Esophagus squamous epithelium (tissue), 4 donors: ENCODE measurements at regions not wholly inside any gene's neighbourhood (a gene's known extent, or its start where the extent isn't known, plus 50 kb on each side); places are given as distances from the start of the nearest gene placed in this dataset.

ENCODE experiments used
- CTCF ChIP-seq, 6 experiments: fragments of 450-650 bp in 4 of 6; fragments of 200-600 bp in 2 of 6; sonication (generic) in 2 of 6; IDR thresholded peaks; one replicate each; pipeline ENCODE4 v1.5.1; 2016 to 2019; ENCODE audit warnings: antibody characterized with exemption in 6 of 6, mild to moderate bottlenecking in 4 of 6, moderate library complexity in 4 of 6
- POLR2A ChIP-seq, 4 donors: fragments of 450-650 bp; IDR thresholded peaks; one replicate each; pipeline ENCODE4 v1.6.1; 2017; ENCODE audit warnings: antibody characterized with exemption in 4 of 4, mild to moderate bottlenecking in 4 of 4, moderate library complexity in 3 of 4

- TF ChIP-seq CTCF (IDR thresholded peaks at IDR 0.05): no peak
- TF ChIP-seq POLR2A (IDR thresholded peaks at IDR 0.05): no peak
These were observed 109.4 kb downstream of the ZFP36L2 start for GRCh38 chr2:43116988-43117387.
